Thyroid gland (tissue), 4 donors: ENCODE measurements at regions not wholly inside any gene's neighbourhood (a gene's known extent, or its start where the extent isn't known, plus 50 kb on each side); places are given as distances from the start of the nearest gene placed in this dataset.

Source experiments
- POLR2A ChIP-seq, 2 donors: fragments of 450-650 bp; IDR thresholded peaks; one replicate each; pipeline ENCODE4 v1.6.1; 2017; ENCODE audit warnings: antibody characterized with exemption in 2 of 2, mild to moderate bottlenecking in 2 of 2, moderate library complexity in 1 of 2
- TF ChIP-seq, protein P1 (sequence below), 6 experiments: fragments of 200-600 bp in 3 of 6; fragments of 450-650 bp in 3 of 6; sonication (generic) in 3 of 6; IDR thresholded peaks; one replicate each; pipeline ENCODE4 v1.5.1; 2016 to 2019; ENCODE audit warnings: antibody characterized with exemption in 6 of 6, mild to moderate bottlenecking in 2 of 6, inconsistent platforms in 1 of 6, moderate library complexity in 1 of 6

GRCh38 chr11:79960461-79960860 is 519.6 kb upstream of the TENM4 start:
- TF ChIP-seq, protein P1, sequence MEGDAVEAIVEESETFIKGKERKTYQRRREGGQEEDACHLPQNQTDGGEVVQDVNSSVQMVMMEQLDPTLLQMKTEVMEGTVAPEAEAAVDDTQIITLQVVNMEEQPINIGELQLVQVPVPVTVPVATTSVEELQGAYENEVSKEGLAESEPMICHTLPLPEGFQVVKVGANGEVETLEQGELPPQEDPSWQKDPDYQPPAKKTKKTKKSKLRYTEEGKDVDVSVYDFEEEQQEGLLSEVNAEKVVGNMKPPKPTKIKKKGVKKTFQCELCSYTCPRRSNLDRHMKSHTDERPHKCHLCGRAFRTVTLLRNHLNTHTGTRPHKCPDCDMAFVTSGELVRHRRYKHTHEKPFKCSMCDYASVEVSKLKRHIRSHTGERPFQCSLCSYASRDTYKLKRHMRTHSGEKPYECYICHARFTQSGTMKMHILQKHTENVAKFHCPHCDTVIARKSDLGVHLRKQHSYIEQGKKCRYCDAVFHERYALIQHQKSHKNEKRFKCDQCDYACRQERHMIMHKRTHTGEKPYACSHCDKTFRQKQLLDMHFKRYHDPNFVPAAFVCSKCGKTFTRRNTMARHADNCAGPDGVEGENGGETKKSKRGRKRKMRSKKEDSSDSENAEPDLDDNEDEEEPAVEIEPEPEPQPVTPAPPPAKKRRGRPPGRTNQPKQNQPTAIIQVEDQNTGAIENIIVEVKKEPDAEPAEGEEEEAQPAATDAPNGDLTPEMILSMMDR (IDR thresholded peaks at IDR 0.05) = no peak
- TF ChIP-seq POLR2A (IDR thresholded peaks at IDR 0.05) = no peak
